HL-60 (cell line): ENCODE measurements at regions not wholly inside any gene's neighbourhood (a gene's known extent, or its start where the extent isn't known, plus 50 kb on each side); places are given as distances from the start of the nearest gene placed in this dataset.

Source experiments
- POLR2AphosphoS5 ChIP-seq: IDR thresholded peaks from 2 replicates; pipeline ENCODE4 v1.6.1; 2012; ENCODE audit warnings: low read depth
- TF ChIP-seq, protein P1 (sequence below): IDR thresholded peaks from 2 replicates; pipeline ENCODE4 v1.6.1; 2012; ENCODE audit warnings: low read depth; ENCODE audit not compliant: insufficient replicate concordance
- TF ChIP-seq, protein P2 (sequence below): IDR thresholded peaks from one replicate; pipeline ENCODE4 v1.5.1; 2011; ENCODE audit warnings: low read length, control low read depth, inconsistent platforms; ENCODE audit not compliant: insufficient read depth

DNA sequence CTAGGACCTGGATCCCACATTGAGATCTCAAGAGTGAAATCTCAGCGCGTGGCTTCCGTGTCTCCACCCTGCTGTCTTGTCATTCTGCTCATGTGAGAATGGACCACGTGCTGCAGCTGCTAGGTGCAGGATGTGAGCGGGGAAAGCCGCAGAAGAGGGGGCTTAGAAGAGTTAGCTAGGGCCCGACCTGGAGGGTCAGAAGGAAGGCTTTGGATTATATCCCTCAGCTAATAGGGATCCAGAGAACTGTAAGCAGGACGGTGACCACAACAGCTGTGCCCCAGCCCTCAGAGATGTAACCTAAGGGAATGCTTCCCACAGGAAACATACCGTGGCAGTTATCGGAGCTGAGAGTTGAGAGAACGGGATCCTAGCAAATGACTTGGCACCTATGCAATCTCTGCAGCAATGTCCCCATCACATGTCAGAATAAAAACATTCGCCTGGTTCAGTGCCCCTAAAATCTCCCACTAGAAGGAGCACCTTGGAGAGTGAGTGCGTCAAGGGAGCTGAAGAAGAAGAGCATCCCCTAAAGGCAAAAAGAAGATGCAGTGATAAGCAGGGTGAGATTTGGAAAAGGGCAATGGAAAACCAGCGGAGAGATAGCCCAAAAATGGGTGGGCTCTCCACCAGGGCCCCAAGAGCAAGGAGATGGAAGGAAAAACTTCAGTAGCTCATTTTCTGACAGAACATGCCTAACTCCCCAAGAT, 76.9 kb upstream of the ST8SIA2 start:
- TF ChIP-seq, protein P1, sequence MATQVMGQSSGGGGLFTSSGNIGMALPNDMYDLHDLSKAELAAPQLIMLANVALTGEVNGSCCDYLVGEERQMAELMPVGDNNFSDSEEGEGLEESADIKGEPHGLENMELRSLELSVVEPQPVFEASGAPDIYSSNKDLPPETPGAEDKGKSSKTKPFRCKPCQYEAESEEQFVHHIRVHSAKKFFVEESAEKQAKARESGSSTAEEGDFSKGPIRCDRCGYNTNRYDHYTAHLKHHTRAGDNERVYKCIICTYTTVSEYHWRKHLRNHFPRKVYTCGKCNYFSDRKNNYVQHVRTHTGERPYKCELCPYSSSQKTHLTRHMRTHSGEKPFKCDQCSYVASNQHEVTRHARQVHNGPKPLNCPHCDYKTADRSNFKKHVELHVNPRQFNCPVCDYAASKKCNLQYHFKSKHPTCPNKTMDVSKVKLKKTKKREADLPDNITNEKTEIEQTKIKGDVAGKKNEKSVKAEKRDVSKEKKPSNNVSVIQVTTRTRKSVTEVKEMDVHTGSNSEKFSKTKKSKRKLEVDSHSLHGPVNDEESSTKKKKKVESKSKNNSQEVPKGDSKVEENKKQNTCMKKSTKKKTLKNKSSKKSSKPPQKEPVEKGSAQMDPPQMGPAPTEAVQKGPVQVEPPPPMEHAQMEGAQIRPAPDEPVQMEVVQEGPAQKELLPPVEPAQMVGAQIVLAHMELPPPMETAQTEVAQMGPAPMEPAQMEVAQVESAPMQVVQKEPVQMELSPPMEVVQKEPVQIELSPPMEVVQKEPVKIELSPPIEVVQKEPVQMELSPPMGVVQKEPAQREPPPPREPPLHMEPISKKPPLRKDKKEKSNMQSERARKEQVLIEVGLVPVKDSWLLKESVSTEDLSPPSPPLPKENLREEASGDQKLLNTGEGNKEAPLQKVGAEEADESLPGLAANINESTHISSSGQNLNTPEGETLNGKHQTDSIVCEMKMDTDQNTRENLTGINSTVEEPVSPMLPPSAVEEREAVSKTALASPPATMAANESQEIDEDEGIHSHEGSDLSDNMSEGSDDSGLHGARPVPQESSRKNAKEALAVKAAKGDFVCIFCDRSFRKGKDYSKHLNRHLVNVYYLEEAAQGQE: no peak
- TF ChIP-seq, protein P2, sequence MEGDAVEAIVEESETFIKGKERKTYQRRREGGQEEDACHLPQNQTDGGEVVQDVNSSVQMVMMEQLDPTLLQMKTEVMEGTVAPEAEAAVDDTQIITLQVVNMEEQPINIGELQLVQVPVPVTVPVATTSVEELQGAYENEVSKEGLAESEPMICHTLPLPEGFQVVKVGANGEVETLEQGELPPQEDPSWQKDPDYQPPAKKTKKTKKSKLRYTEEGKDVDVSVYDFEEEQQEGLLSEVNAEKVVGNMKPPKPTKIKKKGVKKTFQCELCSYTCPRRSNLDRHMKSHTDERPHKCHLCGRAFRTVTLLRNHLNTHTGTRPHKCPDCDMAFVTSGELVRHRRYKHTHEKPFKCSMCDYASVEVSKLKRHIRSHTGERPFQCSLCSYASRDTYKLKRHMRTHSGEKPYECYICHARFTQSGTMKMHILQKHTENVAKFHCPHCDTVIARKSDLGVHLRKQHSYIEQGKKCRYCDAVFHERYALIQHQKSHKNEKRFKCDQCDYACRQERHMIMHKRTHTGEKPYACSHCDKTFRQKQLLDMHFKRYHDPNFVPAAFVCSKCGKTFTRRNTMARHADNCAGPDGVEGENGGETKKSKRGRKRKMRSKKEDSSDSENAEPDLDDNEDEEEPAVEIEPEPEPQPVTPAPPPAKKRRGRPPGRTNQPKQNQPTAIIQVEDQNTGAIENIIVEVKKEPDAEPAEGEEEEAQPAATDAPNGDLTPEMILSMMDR: no peak
- TF ChIP-seq POLR2AphosphoS5: no peak
